ENCODE measurements at regions not wholly inside any gene's neighbourhood (a gene's known extent, or its start where the extent isn't known, plus 50 kb on each side); places are given as distances from the start of the nearest gene placed in this dataset.
A peak's percentile ranks its signal among the peaks of the same experiment; 100 is the strongest.
"Not testable (repeated sequence)": the region's sequence is repeated elsewhere in the genome, so short reads cannot be mapped to it uniquely, and the experiment has no call there.

GRCh38 chr6:66103954-66104353 is 396.9 kb upstream of the EYS start:
- 27 to 38% methylated on average over 3 of the region's 3 CpGs for WGBS, 2 donors
- H3K4me1 ChIP-seq = no peaks in the 10 kb centered on the region
- no peak overlapping the region for H3K27ac ChIP-seq
- intact Hi-C loops (cut with DNase I) = no loop called here
- H3K4me3 ChIP-seq = no peak overlapping the region
- no peaks in the 10 kb centered on the region for H3K27me3 ChIP-seq
- FAIRE-seq (no peak), DNase-seq (no peak), ATAC-seq (no peak)
- no peak for TF ChIP-seq CTCF (IDR thresholded peaks at IDR 0.05)
- no peaks in the 10 kb centered on the region for H3K9me3 ChIP-seq
- H3K36me3 ChIP-seq = no peaks in the 10 kb centered on the region

- WGBS, 2 donors = 61 to 71% methylated on average over 1 of the region's 1 CpG
- Histone ChIP-seq H3K9me3 (no peaks in the 10 kb centered on the region), H3K36me3 (no peaks in the 10 kb centered on the region), H3K4me1 (no peaks in the 10 kb centered on the region), H3K27ac (no peak overlapping the region), H3K4me3 (no peak overlapping the region), H3K27me3 (no peaks in the 10 kb centered on the region)
- intact Hi-C loops (cut with DNase I) = no loop called here
- TF ChIP-seq CTCF (IDR thresholded peaks at IDR 0.05) = no peak
- ATAC-seq = no peak
- no peak for FAIRE-seq
- no peak for DNase-seq
Measured at GRCh38 chr6:66103354-66103753, 396.3 kb upstream of the EYS start.

DNA sequence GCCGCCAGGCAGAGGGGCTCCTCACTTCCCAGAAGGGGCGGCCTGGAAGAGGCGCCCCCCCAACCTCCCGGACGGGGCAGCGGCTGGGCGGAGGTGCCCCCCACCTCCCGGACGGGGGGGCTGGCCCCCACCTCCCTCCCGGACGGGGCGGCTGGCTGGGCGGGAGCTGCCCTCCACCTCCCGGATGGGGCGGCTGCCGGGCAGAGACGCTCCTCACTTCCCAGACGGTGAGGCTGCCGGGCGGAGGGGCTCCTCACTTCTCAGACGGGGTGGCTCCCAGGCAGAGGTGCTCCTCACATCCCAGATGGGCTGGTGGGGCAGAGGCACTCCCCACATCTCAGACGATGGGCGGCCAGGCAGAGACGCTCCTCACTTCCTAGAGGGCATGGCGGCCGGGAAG is 389.7 kb upstream of the EYS start:
- WGBS, 2 donors = 85 to 91% methylated on average over 26 of the region's 26 CpGs
- Histone ChIP-seq H3K36me3 (no peaks in the 10 kb centered on the region), H3K27me3 (no peaks in the 10 kb centered on the region), H3K27ac (no peak overlapping the region), H3K4me1 (no peaks in the 10 kb centered on the region), H3K9me3 (no peaks in the 10 kb centered on the region), H3K4me3 (no peak overlapping the region)
- TF ChIP-seq CTCF (IDR thresholded peaks at IDR 0.05) = no peak
- DNase-seq = peak in 3 of 6 donors; percentile 18 to 60 (median 55)
- intact Hi-C loops (cut with DNase I) = no loop called here
- ATAC-seq = no peak
- FAIRE-seq = no peak

DNA sequence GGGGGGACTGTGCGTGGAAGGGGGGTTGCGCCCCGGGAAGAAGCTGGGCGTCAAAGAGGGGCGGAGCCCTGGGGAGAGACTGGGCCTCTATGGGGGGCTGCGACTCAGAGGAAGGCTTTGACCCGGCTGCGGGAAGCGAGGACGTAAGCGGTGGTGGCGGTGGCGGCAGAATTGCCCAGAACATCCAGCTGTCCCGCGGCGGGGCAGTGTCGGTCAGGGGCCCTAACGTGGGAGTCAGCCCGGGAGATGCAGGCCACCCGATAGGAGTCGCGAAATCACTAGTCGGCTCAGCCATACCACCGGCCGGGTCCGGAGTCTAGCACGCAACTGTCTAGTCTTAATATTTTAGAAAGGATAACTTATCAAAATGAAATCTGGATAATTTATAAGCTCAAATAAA is 387.6 kb upstream of the EYS start:
- no peaks in the 10 kb centered on the region for H3K27me3 ChIP-seq
- peak in 3 of 6 donors; percentile 17 to 49 (median 34) for DNase-seq
- ATAC-seq = no peak
- no peak for FAIRE-seq
- no peak for TF ChIP-seq CTCF (IDR thresholded peaks at IDR 0.05)
- intact Hi-C loops (cut with DNase I) = no loop called here
- no peak overlapping the region for H3K4me3 ChIP-seq
- H3K4me1 ChIP-seq = no peaks in the 10 kb centered on the region
- H3K36me3 ChIP-seq = no peaks in the 10 kb centered on the region
- no peak overlapping the region for H3K27ac ChIP-seq
- WGBS, 2 donors = 88 to 92% methylated on average over 27 of the region's 27 CpGs
- H3K9me3 ChIP-seq = no peaks in the 10 kb centered on the region

DNA sequence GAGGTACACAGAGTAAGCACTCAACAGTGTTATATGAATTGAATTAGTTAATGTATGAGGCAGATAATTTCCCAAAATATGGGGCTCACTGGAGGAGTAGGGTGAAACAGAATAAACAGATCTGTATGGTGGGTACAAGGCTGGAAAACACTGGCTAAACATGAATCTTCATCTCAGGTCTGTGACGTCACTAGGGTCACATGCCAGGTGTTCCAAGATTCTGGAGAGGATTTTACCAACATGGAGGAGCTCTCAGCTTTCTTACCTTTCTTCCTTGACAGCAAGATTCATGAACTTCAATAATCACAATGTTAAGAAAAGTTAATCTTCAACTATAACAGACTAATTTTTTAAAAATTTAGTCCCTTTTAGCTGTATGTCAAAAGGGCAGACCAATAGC is 385.3 kb upstream of the EYS start:
- ATAC-seq; H3K36me3 ChIP-seq; H3K9me3 ChIP-seq; H3K27ac ChIP-seq; intact Hi-C loops (cut with DNase I); H3K4me1 ChIP-seq; FAIRE-seq; H3K4me3 ChIP-seq; H3K27me3 ChIP-seq; DNase-seq: not testable (repeated sequence)
- 27 to 33% methylated on average over 1 of the region's 1 CpG for WGBS, 2 donors

DNA sequence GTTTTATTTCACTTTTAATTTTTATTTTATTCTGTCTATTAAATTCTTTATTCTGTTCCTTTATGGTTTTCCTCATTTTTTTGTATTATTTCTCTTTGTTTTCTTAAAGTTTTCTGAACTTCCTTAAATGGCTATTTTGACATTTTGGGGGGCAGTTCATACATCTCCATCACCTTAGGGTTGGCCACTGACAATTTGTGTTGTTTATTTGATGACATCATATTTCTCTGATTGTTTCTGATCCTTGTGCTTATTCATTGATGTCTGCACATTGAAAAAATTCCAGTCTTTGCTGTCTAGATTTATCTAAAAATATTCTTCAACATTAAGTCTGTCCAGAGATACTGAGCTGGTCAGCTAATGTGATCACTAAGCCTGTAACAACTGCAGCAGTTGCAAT is 379.5 kb upstream of the EYS start:
- TF ChIP-seq CTCF (IDR thresholded peaks at IDR 0.05) = no peak
- Histone ChIP-seq H3K4me3 (no peak overlapping the region), H3K36me3 (no peaks in the 10 kb centered on the region), H3K27ac (no peak overlapping the region), H3K9me3 (no peaks in the 10 kb centered on the region), H3K4me1 (no peaks in the 10 kb centered on the region), H3K27me3 (no peaks in the 10 kb centered on the region)
- FAIRE-seq (no peak), DNase-seq (no peak), ATAC-seq (no peak)
- intact Hi-C loops (cut with DNase I) = no loop called here

Data from pancreas (tissue), 10 donors.